RWPE1 (cell line): ENCODE measurements at regions not wholly inside any gene's neighbourhood (a gene's known extent, or its start where the extent isn't known, plus 50 kb on each side); places are given as distances from the start of the nearest gene placed in this dataset.

Experiments
- CTCF ChIA-PET: fragments of 350-600 bp; sonication (Branson Sonifier 250); formaldehyde crosslinking; extraction: SDS; loops from one replicate; lab custom pipeline; 2021; lab: Yijun Ruan, JAX
- POLR2A ChIA-PET: fragments of 400-600 bp; formaldehyde crosslinking; extraction: SDS; loops from one replicate; lab custom pipeline; 2020; ENCODE audit warnings: antibody characterized with exemption; ENCODE audit not compliant: low non-redundant PET; lab: Yijun Ruan, JAX
- DNase-seq: peaks from one replicate; pipeline ENCODE4 v3.0.0; 2012; ENCODE audit warnings: low spot score
- H3K27ac ChIP-seq: fragments of 450-650 bp; 2 replicates; pipeline ENCODE4 v1.5.1; 2017
- TF ChIP-seq, protein P1 (sequence below): fragments of 450-650 bp; conservative IDR thresholded peaks from 2 replicates; pipeline ENCODE4 v1.5.1; 2017; ENCODE audit warnings: low read depth, mild to moderate bottlenecking

DNA sequence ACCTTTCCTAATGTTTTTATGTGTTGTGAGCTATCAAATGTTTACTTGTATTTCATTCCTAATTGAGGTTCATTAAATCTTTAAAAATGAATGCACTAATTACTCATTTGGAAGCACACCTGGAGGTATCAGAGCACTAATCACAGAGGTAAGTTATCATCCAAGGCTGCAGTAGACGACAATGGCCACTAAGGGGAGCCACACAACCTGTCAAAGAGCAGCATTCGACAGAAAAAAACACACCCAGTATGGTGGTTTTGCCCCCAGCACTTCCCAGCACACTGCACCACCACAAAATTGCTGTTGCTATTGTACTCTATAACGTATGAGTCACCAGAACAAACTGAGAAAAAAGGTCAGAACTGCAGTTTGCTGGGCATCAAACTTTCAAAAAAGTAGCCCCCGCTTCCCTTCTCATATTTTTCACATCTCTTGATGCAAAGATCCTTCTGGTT, 205.9 kb upstream of the IGF1R start:
- POLR2A ChIA-PET = no interaction called here
- no peak overlapping the region for H3K27ac ChIP-seq
- DNase-seq = peak; percentile 85
- TF ChIP-seq, protein P1, sequence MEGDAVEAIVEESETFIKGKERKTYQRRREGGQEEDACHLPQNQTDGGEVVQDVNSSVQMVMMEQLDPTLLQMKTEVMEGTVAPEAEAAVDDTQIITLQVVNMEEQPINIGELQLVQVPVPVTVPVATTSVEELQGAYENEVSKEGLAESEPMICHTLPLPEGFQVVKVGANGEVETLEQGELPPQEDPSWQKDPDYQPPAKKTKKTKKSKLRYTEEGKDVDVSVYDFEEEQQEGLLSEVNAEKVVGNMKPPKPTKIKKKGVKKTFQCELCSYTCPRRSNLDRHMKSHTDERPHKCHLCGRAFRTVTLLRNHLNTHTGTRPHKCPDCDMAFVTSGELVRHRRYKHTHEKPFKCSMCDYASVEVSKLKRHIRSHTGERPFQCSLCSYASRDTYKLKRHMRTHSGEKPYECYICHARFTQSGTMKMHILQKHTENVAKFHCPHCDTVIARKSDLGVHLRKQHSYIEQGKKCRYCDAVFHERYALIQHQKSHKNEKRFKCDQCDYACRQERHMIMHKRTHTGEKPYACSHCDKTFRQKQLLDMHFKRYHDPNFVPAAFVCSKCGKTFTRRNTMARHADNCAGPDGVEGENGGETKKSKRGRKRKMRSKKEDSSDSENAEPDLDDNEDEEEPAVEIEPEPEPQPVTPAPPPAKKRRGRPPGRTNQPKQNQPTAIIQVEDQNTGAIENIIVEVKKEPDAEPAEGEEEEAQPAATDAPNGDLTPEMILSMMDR = peak; percentile 96
- CTCF ChIA-PET = interaction anchor here (0.6 to 1.6 kb wide), 8 partner anchors 11 to 634 kb away, joined by 3 to 8 read pairs (median 3); no protein-coding TSS in a partner anchor

DNA sequence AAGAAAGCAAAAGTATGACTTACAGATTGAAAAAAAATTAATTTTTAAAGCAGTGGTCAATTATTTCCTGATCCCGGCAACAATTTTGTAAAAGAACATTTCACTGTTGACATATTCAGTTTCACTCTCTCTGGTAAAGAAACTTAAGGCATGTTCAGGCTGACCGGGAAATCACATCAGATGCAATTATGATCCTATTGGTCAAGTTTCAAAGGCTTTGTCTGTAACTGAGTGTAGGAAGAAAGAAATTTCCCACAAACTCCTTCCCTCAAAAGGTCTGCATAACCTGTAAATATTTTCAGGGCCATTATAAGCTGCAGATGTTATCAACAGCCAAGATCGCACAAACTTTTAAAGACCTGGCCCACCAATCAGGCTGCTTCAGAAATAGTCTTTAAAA, 205.4 kb upstream of the IGF1R start:
- CTCF ChIA-PET = interaction anchor here (0.6 to 1.6 kb wide), 5 partner anchors 10 to 634 kb away, joined by 3 to 6 read pairs (median 3); no protein-coding TSS in a partner anchor
- no peak for DNase-seq
- POLR2A ChIA-PET = no interaction called here
- H3K27ac ChIP-seq = no peak overlapping the region
- TF ChIP-seq, protein P1 = no peak

DNA sequence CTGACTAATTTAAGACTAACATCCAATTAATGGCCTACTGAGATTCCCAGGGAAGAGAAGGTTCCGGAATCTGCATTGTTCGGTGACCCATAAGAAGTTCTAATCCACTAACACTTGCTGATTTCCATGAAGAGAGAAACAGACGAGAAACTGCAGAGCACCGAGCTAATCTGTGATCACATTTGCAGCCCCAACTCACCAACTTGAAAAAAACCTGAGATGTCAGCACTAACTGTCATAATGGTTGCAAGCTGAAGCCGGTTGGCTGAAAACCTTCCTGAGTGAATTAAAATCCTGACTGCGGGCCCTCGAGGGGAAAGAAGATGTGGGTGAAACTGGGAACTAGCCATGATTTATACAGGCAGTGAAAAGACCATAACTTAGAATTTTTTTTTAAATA, 204.8 kb upstream of the IGF1R start:
- ChIA-PET POLR2A (no interaction called here), CTCF (interaction anchor here (0.6 to 1.6 kb wide), 4 partner anchors 15 to 633 kb away, joined by 3 to 6 read pairs (median 3); no protein-coding TSS in a partner anchor)
- TF ChIP-seq, protein P1 = no peak
- H3K27ac ChIP-seq = no peak overlapping the region
- no peak for DNase-seq

DNA sequence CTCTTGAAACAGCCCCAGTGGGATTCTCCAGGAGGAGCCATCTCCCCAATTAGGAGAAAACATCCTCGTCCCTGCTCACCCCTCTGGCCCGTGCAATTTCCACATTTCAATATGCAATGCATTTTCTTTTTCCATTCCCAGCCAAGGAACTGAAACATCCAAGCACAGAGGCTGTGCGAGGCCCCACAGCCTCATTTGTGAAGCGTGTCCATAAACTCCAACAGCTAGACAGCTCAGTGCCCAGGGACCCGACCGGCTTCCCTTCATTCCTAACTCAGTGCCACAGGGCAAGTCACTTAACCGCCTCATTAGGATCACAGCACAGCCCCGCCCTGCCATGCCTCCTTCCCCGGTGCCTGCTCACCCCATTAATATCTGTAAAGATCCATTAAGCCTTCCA, 204.2 kb upstream of the IGF1R start:
- POLR2A ChIA-PET = no interaction called here

DNA sequence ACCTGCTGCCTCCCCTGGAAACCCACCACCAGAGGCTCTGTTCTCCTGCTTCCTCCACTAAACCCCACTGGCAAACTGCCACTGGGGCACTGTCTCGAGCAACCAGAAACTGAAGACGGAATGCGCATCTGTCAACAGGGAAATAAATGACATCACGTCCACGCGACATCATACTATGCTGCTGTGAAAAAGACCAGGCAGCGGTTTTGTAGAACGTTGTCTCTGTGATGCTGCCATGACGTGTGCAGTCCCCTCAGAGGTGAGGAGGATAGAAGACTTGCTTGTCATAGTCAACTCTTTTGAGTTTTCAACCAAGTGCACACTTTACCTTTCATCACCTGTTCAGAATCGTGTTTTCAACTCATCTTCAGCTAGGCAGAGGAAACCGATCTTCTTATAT, 203.0 kb upstream of the IGF1R start:
- POLR2A ChIA-PET = no interaction called here
- DNase-seq = no peak
- H3K27ac ChIP-seq = no peak overlapping the region
- TF ChIP-seq, protein P1 = no peak
- CTCF ChIA-PET = interaction anchor here (0.7 kb wide), 1 partner anchor 632 kb away, joined by 3 read pairs; no protein-coding TSS in a partner anchor

More for the DNA sequence above, 204.2 kb upstream of the IGF1R start:
- DNase-seq = no peak
- TF ChIP-seq, protein P1 = no peak
- no peak overlapping the region for H3K27ac ChIP-seq
- CTCF ChIA-PET = interaction anchor here (0.6 to 1.6 kb wide), 3 partner anchors 16 to 633 kb away, joined by 3 to 6 read pairs (median 3); no protein-coding TSS in a partner anchor

DNA sequence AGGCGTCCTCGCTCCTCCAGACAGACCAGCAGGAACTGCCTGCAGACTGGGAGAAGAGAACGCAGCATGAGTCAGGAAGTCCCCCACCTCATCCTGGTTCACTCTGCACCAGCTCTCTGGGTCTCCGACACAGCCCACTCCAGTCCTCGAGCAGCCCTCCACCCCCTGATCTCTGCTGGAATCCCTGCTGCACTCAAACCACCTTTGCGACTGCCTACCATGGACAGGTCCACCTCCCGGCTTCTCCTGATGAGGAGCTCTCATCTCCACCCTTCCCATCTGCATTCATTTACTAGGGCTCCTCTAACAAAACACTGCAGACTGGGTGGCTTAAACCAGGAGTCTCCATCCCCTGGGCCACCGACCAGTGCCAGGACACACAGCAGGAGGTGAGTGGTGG, 202.3 kb upstream of the IGF1R start:
- TF ChIP-seq, protein P1 = no peak
- no peak for DNase-seq
- ChIA-PET POLR2A (no interaction called here), CTCF (interaction anchor here (0.6 to 0.7 kb wide), 2 partner anchors 572 to 631 kb away, joined by 3 read pairs; no protein-coding TSS in a partner anchor)
- no peak overlapping the region for H3K27ac ChIP-seq
